ENCODE measurements at regions not wholly inside any gene's neighbourhood (a gene's known extent, or its start where the extent isn't known, plus 50 kb on each side); places are given as distances from the start of the nearest gene placed in this dataset.

- no peak overlapping the region for H3K4me2 ChIP-seq (ENCODE audit: low read depth, low read length, poor library complexity, severe bottlenecking)
- no peak overlapping the region for H3K27ac ChIP-seq (ENCODE audit: low read length)
- no peaks in the 10 kb centered on the region for H3K79me2 ChIP-seq (ENCODE audit: low read length)
- no peak overlapping the region for H2AFZ ChIP-seq (ENCODE audit: low read length)
- H3K9ac ChIP-seq (ENCODE audit: low read length) = no peak overlapping the region
- no peaks in the 10 kb centered on the region for H3K36me3 ChIP-seq (ENCODE audit: insufficient read depth, low read length)
- no peaks in the 10 kb centered on the region for H3K4me1 ChIP-seq (ENCODE audit: low read length)
- no peaks in the 10 kb centered on the region for H3K27me3 ChIP-seq (ENCODE audit: low read length)
- H3K4me3 ChIP-seq (ENCODE audit: low read length) = no peak overlapping the region
- no peak for DNase-seq
- H4K20me1 ChIP-seq (ENCODE audit: insufficient read depth, low read depth, low read length) = no peaks in the 10 kb centered on the region
- H3K9me3 ChIP-seq (ENCODE audit: low read length) = no peaks in the 10 kb centered on the region
- H3K9me2 ChIP-seq (replicated peaks; ENCODE audit: insufficient read depth, low read length) = no peaks in the 10 kb centered on the region
These were observed 109.9 kb upstream of the LINGO1 start for GRCh38 chr15:77742570-77742969.

- no peak overlapping the region for H3K4me2 ChIP-seq (ENCODE audit: low read depth, low read length, poor library complexity, severe bottlenecking)
- no peaks in the 10 kb centered on the region for H4K20me1 ChIP-seq (ENCODE audit: insufficient read depth, low read depth, low read length)
- H3K36me3 ChIP-seq (ENCODE audit: insufficient read depth, low read length) = no peaks in the 10 kb centered on the region
- no peak for DNase-seq
- H3K9me2 ChIP-seq (replicated peaks; ENCODE audit: insufficient read depth, low read length) = no peaks in the 10 kb centered on the region
- no peaks in the 10 kb centered on the region for H3K79me2 ChIP-seq (ENCODE audit: low read length)
- no peak overlapping the region for H2AFZ ChIP-seq (ENCODE audit: low read length)
- no peaks in the 10 kb centered on the region for H3K27me3 ChIP-seq (ENCODE audit: low read length)
- no peaks in the 10 kb centered on the region for H3K9me3 ChIP-seq (ENCODE audit: low read length)
- no peak overlapping the region for H3K4me3 ChIP-seq (ENCODE audit: low read length)
- no peaks in the 10 kb centered on the region for H3K4me1 ChIP-seq (ENCODE audit: low read length)
- no peak overlapping the region for H3K27ac ChIP-seq (ENCODE audit: low read length)
- no peak overlapping the region for H3K9ac ChIP-seq (ENCODE audit: low read length)
These were observed 109.4 kb upstream of the LINGO1 start for GRCh38 chr15:77742127-77742526.

GRCh38 chr15:77741106-77741505 is 108.4 kb upstream of the LINGO1 start:
- no peaks in the 10 kb centered on the region for H3K4me1 ChIP-seq (ENCODE audit: low read length)
- H3K36me3 ChIP-seq (ENCODE audit: insufficient read depth, low read length) = no peaks in the 10 kb centered on the region
- no peak overlapping the region for H3K4me3 ChIP-seq (ENCODE audit: low read length)
- H3K9me3 ChIP-seq (ENCODE audit: low read length) = no peaks in the 10 kb centered on the region
- H3K27me3 ChIP-seq (ENCODE audit: low read length) = no peaks in the 10 kb centered on the region
- H3K9ac ChIP-seq (ENCODE audit: low read length) = no peak overlapping the region
- H3K27ac ChIP-seq (ENCODE audit: low read length) = no peak overlapping the region
- no peak overlapping the region for H2AFZ ChIP-seq (ENCODE audit: low read length)
- no peaks in the 10 kb centered on the region for H3K79me2 ChIP-seq (ENCODE audit: low read length)
- no peaks in the 10 kb centered on the region for H4K20me1 ChIP-seq (ENCODE audit: insufficient read depth, low read depth, low read length)
- no peaks in the 10 kb centered on the region for H3K9me2 ChIP-seq (replicated peaks; ENCODE audit: insufficient read depth, low read length)
- DNase-seq = no peak
- no peak overlapping the region for H3K4me2 ChIP-seq (ENCODE audit: low read depth, low read length, poor library complexity, severe bottlenecking)

- H3K4me2 ChIP-seq (ENCODE audit: low read depth, low read length, poor library complexity, severe bottlenecking) = no peak overlapping the region
- H3K9me2 ChIP-seq (replicated peaks; ENCODE audit: insufficient read depth, low read length) = no peaks in the 10 kb centered on the region
- no peaks in the 10 kb centered on the region for H3K4me1 ChIP-seq (ENCODE audit: low read length)
- no peaks in the 10 kb centered on the region for H3K79me2 ChIP-seq (ENCODE audit: low read length)
- H3K9me3 ChIP-seq (ENCODE audit: low read length) = no peaks in the 10 kb centered on the region
- H3K27me3 ChIP-seq (ENCODE audit: low read length) = no peaks in the 10 kb centered on the region
- no peak overlapping the region for H3K27ac ChIP-seq (ENCODE audit: low read length)
- no peaks in the 10 kb centered on the region for H3K36me3 ChIP-seq (ENCODE audit: insufficient read depth, low read length)
- no peak overlapping the region for H3K9ac ChIP-seq (ENCODE audit: low read length)
- no peak overlapping the region for H2AFZ ChIP-seq (ENCODE audit: low read length)
- no peak overlapping the region for H3K4me3 ChIP-seq (ENCODE audit: low read length)
- DNase-seq = no peak
- H4K20me1 ChIP-seq (ENCODE audit: insufficient read depth, low read depth, low read length) = peaks cover 2% of the 10 kb centered on the region; the same call in 1 of the 2 replicates
These were observed 107.1 kb upstream of the LINGO1 start for GRCh38 chr15:77739591-77740378.

- Histone ChIP-seq H3K4me1 (ENCODE audit: low read length) (no peaks in the 10 kb centered on the region), H3K9me2 (replicated peaks; ENCODE audit: insufficient read depth, low read length) (no peaks in the 10 kb centered on the region), H3K9me3 (ENCODE audit: low read length) (no peaks in the 10 kb centered on the region), H3K79me2 (ENCODE audit: low read length) (no peaks in the 10 kb centered on the region), H3K4me2 (ENCODE audit: low read depth, low read length, poor library complexity, severe bottlenecking) (no peak overlapping the region), H2AFZ (ENCODE audit: low read length) (no peak overlapping the region), H3K36me3 (ENCODE audit: insufficient read depth, low read length) (no peaks in the 10 kb centered on the region), H3K4me3 (ENCODE audit: low read length) (no peak overlapping the region), H3K27me3 (ENCODE audit: low read length) (no peaks in the 10 kb centered on the region), H4K20me1 (ENCODE audit: insufficient read depth, low read depth, low read length) (peaks cover 4% of the 10 kb centered on the region; the same call in 1 of the 2 replicates), H3K9ac (ENCODE audit: low read length) (no peak overlapping the region), H3K27ac (ENCODE audit: low read length) (no peak overlapping the region)
- DNase-seq = no peak
These were observed 106.0 kb upstream of the LINGO1 start for GRCh38 chr15:77738441-77739302.

GRCh38 chr15:77738038-77738370 is 105.3 kb upstream of the LINGO1 start:
- H3K9me2 ChIP-seq (replicated peaks; ENCODE audit: insufficient read depth, low read length) = no peaks in the 10 kb centered on the region
- no peak overlapping the region for H3K9ac ChIP-seq (ENCODE audit: low read length)
- H3K27me3 ChIP-seq (ENCODE audit: low read length) = no peaks in the 10 kb centered on the region
- no peak for DNase-seq
- H3K79me2 ChIP-seq (ENCODE audit: low read length) = no peaks in the 10 kb centered on the region
- no peak overlapping the region for H3K4me3 ChIP-seq (ENCODE audit: low read length)
- H3K4me1 ChIP-seq (ENCODE audit: low read length) = no peaks in the 10 kb centered on the region
- H3K9me3 ChIP-seq (ENCODE audit: low read length) = no peaks in the 10 kb centered on the region
- no peak overlapping the region for H3K4me2 ChIP-seq (ENCODE audit: low read depth, low read length, poor library complexity, severe bottlenecking)
- H3K27ac ChIP-seq (ENCODE audit: low read length) = no peak overlapping the region
- H3K36me3 ChIP-seq (ENCODE audit: insufficient read depth, low read length) = no peaks in the 10 kb centered on the region
- H2AFZ ChIP-seq (ENCODE audit: low read length) = no peak overlapping the region
- peaks cover 4% of the 10 kb centered on the region; the same call in 1 of the 2 replicates for H4K20me1 ChIP-seq (ENCODE audit: insufficient read depth, low read depth, low read length)

- DNase-seq = no peak
- Histone ChIP-seq H3K4me3 (ENCODE audit: low read length) (no peak overlapping the region), H3K36me3 (ENCODE audit: insufficient read depth, low read length) (no peaks in the 10 kb centered on the region), H4K20me1 (ENCODE audit: insufficient read depth, low read depth, low read length) (peaks cover 4% of the 10 kb centered on the region; the same call in 1 of the 2 replicates), H2AFZ (ENCODE audit: low read length) (no peak overlapping the region), H3K9me2 (replicated peaks; ENCODE audit: insufficient read depth, low read length) (no peaks in the 10 kb centered on the region), H3K27me3 (ENCODE audit: low read length) (no peaks in the 10 kb centered on the region), H3K27ac (ENCODE audit: low read length) (no peak overlapping the region), H3K9me3 (ENCODE audit: low read length) (no peaks in the 10 kb centered on the region), H3K79me2 (ENCODE audit: low read length) (no peaks in the 10 kb centered on the region), H3K9ac (ENCODE audit: low read length) (no peak overlapping the region), H3K4me2 (ENCODE audit: low read depth, low read length, poor library complexity, severe bottlenecking) (no peak overlapping the region), H3K4me1 (ENCODE audit: low read length) (no peaks in the 10 kb centered on the region)
These were observed 104.7 kb upstream of the LINGO1 start for GRCh38 chr15:77737238-77738037.

- H4K20me1 ChIP-seq (ENCODE audit: insufficient read depth, low read depth, low read length) = peaks cover 4% of the 10 kb centered on the region; the same call in 1 of the 2 replicates
- H3K4me1 ChIP-seq (ENCODE audit: low read length) = no peaks in the 10 kb centered on the region
- H3K9me2 ChIP-seq (replicated peaks; ENCODE audit: insufficient read depth, low read length) = no peaks in the 10 kb centered on the region
- no peak overlapping the region for H3K9ac ChIP-seq (ENCODE audit: low read length)
- H3K27me3 ChIP-seq (ENCODE audit: low read length) = no peaks in the 10 kb centered on the region
- no peaks in the 10 kb centered on the region for H3K9me3 ChIP-seq (ENCODE audit: low read length)
- no peaks in the 10 kb centered on the region for H3K79me2 ChIP-seq (ENCODE audit: low read length)
- H2AFZ ChIP-seq (ENCODE audit: low read length) = no peak overlapping the region
- DNase-seq = no peak
- H3K4me3 ChIP-seq (ENCODE audit: low read length) = no peak overlapping the region
- no peaks in the 10 kb centered on the region for H3K36me3 ChIP-seq (ENCODE audit: insufficient read depth, low read length)
- no peak overlapping the region for H3K4me2 ChIP-seq (ENCODE audit: low read depth, low read length, poor library complexity, severe bottlenecking)
- H3K27ac ChIP-seq (ENCODE audit: low read length) = no peak overlapping the region
These were observed 101.6 kb upstream of the LINGO1 start for GRCh38 chr15:77734306-77734705.

Measured in Karpas-422 (cell line).